GM23338 (cell line): ENCODE measurements at regions not wholly inside any gene's neighbourhood (a gene's known extent, or its start where the extent isn't known, plus 50 kb on each side); places are given as distances from the start of the nearest gene placed in this dataset.

Source experiments
- EZH2phosphoT487 ChIP-seq: fragments of 200-600 bp; sonication (generic); IDR thresholded peaks from one replicate; pipeline ENCODE4 v1.8.1; 2018; ENCODE audit warnings: antibody characterized with exemption; ENCODE audit not compliant: unreplicated experiment
- POLR2AphosphoS5 ChIP-seq: IDR thresholded peaks from 2 replicates; pipeline ENCODE4 v1.6.1; 2016; ENCODE audit warnings: antibody characterized with exemption, low read depth

DNA sequence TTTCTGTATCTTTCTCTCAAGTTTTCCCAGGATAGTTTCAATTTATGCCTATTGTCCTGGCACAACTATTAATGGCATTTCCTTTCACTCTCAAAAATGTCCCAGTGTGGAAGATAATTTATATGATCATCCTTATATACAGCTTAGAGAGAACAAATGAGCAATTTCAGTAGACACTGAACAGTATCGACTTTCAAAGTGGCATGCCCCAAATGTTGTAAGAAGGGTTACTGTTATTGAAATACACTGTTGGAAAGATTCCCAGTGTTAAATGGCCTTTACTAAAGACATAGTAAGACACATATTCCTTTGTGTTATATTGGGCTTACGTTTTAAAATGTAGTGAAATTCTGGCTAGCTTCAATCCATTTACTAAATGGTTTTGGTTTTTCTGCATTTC, 202.3 kb upstream of the CDKN3 start:
- no peak for TF ChIP-seq POLR2AphosphoS5
- no peak for TF ChIP-seq EZH2phosphoT487
